HuH-7.5 (cell line): ENCODE measurements at regions not wholly inside any gene's neighbourhood (a gene's known extent, or its start where the extent isn't known, plus 50 kb on each side); places are given as distances from the start of the nearest gene placed in this dataset.

Source experiments
- DNase-seq: peaks from one replicate; pipeline ENCODE4 v3.0.0; 2011; ENCODE audit warnings: low spot score

GRCh38 chr20:63128367-63128766 is 87.6 kb downstream of the YTHDF1 start:
- no peak for DNase-seq

- no peak for DNase-seq
These were observed 88.1 kb downstream of the YTHDF1 start for GRCh38 chr20:63127700-63128364.

DNA sequence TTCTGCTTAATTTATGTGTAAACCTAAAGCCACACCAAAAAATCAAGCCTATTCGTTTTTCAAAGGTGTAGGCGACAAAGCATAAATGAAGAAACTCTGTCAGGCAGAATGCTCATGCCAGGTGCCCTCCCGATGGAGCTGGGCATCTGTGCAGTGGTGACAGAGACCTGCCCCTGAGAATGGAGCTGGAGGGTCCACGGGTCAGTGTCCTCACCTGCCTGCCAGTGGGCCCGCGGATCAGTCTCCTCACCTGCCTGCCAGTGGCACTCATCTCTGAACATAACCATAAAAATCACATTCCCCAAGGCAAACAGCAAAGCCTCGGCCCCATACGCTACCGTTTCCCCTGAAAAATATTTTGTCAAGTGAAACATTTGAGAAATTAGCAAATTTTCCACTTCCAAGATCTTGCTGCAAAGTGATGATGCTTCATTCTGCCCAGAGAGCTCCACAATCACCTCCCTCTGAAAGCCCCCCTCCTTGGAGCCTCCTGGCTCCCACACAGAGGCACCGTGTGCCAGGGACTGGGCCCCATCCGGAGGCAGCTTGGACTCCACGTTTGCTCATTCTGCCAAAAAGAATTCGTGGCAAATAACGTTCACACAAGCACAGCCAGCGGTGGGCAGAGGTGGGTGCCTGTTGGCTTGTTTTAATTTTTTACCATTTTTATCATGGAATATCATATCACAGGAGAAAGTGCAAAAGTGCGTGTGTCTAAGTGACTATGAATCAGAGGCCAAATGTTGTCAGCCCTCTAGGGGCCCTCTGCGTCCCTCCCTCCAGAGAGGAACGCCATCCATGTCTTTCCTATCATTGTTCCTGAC is 88.8 kb downstream of the YTHDF1 start:
- DNase-seq: no peak

DNA sequence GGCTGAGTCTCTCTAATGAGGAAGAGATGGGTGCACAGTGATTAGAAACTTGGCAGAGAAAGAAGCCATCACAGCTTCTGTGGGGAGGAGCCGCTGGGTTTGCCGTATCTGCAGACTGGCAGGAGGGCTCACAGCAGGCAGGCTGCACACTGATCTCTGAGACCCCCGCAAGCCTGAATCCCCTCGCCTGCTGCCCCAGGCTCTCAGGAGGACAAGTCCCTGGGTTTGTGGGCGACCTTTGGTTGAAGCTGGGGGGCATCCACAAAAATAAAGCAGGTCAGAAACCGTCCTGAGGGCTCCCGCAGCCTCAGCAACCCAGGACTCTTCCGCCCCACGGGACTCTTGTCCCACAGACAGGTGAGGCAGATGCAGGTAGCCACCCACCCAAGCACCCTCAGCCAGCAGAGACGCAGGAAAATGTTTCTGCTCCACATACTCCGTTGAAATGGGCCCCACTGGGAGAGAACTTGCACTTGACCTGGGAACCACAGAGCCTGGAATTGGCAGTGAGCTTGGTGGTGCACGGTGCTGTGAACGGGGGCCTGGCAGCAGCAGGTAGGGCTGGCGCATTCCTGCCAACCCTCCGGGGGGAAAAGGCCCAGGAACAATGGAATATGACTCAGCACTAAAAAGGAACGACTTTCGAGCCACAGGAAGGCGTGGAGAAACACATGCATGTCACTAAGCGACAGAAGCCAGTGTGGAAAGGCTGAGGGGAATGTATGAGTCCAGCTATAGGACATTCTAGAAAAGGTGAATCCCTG is 89.9 kb downstream of the YTHDF1 start:
- DNase-seq: no peak

DNA sequence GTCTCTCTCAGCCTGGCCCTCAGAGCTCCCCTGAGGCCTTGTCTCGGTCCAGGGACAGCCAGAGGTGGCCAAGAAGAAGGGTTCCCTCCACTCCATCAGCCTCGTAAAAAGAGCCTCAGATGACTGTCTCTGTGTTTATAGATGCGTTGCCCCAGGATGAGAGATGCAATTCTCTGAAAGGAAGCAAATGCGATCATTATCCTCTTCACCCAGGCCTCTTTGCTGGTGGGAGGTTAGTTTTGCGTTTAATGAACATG is 90.4 kb downstream of the YTHDF1 start:
- DNase-seq: no peak

DNA sequence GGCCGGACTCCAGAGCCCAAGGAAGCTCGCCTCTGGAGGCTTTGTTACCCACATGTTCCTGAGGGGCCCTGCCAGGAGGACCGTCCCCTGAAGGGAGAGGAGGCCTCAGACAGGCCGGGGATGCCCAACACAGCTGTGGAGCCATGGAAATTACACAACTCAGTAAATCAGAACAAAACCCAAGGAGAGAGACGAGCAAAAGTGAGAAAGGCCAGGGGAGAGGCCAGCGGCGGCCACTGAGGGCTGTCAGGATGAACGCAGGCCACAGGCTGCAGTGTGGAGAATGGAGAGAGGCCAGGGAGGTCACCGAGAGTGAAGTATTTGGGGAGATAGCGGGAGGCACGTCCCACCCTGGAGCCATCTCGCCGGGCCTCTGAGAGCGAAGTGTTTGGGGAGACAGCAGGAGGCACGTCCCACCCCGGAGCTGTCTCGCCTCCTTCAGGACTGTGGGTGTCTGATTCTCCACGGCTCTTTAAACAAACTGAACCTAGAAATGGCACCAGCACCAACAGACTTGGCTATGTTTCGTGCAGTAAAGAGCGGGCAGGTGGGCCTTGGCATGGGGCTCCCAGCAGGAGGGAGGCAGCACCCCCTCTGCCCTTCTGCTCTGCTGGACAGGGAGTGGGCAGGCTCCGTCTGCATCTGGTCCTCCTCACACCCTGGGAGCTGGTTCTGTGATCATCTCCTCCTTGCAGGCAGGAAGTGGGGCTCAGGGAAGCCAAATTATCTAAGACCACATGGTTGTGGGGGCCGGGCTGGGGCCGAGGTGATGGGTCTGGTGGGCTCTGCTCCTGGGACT is 91.0 kb downstream of the YTHDF1 start:
- DNase-seq: no peak

GRCh38 chr20:63124092-63124781 is 91.7 kb downstream of the YTHDF1 start:
- no peak for DNase-seq

DNA sequence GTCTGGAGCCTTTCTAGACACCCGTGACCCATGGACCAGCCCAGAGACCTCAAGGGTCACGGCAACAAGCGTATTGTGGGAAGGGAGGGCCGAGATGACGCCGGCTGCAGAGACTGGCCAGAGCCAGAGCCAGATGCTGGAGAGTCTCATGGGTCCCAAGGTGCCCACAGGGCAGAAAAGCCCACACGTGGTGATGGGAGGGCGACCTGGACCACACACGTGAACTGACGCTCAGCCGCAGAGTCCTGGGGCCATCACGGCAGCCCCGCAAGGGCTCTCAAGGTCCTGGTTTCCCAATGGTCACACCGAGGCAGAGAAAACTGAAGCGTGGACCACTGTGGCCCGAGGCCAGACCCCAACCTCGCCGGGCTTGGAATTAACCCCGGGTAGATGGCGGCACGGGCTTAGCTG is 92.6 kb downstream of the YTHDF1 start:
- no peak for DNase-seq

GRCh38 chr20:63122626-63123025 is 93.3 kb downstream of the YTHDF1 start:
- no peak for DNase-seq

DNA sequence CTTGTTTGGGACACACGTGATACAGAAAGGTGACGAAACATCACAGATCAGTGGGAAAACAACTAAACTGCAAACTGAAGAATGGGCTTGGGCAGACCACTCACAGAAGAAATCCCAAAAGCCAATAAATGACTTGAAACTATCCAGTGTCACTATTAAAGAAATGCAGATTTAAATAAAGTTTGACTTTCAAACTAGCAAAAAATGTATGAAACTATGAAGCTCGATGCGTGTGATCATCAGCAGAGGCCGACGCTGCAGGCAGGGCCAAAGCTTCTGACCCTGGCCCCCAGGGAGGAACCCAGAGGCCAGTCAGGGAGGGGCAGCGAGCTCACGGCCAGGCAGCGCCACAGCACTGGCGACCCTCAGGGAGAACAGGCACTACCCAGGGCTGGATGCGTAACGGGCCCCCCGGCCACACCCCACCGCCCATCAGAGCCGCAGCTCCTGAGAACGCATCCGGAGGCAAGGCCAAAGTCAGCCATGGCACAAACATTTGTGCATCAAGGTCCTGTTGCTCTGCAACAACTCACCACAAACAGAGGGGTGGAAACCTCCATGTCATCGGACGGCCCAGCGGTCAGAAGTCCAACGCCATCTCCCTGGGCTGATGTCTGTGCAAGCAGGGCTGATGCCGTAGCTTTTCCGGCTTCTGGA is 94.1 kb downstream of the YTHDF1 start:
- DNase-seq: no peak

- DNase-seq: no peak
These were observed 94.7 kb downstream of the YTHDF1 start for GRCh38 chr20:63121246-63121645.

- DNase-seq: no peak
These were observed 95.2 kb downstream of the YTHDF1 start for GRCh38 chr20:63120808-63121090.

DNA sequence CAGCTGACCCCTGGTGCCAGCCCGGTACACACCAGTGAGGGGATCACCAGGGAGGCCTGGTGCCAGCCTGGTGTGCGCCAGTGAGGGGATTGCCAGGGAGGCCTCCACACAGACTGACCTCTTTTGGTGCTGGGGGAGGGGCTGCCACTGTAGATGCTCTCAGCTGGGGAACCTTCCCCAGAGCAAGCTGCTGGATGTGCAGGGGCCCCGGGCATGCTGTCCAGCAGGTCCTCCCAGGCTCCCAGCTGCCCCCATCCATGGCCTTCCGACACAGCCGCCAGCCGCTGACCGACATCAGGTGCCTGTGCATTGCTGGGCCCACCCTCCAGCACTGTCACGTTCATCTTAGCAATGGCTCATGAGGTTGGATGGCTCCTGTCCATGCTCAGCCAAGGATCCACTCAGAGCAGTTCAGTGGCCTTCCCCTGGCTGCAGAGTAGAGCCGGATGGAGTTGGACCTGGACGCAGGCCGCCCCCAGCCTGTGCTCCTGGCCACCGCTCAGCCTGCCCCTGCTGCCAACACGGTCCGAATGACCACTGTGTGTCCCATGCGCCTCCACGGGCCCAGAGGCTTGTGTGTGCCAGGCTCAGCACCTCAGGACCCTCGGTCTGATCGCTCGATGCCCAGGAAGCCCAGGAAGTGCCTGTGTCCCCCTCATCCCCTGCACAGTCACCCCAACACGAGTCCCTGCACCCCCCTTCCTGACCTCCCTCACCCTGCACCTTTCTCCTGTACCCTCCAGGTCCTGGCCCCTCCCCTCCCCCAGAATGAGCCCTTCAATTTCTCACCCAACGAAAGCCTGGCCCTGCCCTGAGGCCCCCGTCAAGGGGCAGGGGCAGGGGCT is 95.7 kb downstream of the YTHDF1 start:
- no peak for DNase-seq

- no peak for DNase-seq
These were observed 96.6 kb downstream of the YTHDF1 start for GRCh38 chr20:63119121-63119962.

DNA sequence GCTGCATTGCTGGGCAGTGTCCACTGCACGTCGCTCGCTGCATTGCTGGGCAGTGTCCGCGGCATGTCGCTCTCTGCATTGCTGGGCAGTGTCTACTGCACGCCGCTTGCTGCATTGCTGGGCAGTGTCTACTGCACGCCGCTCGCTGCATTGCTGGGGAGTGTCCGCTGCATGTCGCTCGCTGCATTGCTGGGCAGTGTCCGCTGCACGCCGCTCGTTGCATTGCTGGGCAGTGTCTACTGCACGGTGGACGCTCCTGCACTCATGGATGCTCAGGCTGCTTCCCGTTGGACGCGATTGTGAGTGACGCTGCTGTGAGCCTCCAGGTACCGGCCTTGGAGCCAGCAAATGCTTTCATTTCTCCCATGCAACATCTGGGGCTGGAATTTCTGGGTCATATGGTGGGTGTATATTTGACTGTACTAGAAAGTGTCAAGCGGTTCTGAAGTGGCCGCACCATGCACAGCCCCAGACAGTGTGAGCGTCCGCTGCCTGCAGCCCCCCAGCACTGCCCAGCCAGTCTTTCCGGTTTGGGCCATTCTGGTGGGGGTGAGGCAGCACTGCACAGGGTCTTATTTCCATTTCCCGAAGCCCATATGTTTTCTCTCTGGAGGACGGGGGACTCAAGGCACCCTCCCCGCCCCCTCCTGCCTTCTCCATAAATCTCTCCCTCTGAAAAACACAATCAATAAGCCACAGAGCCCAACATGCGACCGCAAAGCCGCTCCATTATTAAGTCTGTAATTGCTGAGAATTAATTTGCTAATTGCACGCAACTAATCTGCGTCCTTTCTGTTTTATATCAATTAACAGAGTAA is 97.4 kb downstream of the YTHDF1 start:
- DNase-seq: no peak

DNA sequence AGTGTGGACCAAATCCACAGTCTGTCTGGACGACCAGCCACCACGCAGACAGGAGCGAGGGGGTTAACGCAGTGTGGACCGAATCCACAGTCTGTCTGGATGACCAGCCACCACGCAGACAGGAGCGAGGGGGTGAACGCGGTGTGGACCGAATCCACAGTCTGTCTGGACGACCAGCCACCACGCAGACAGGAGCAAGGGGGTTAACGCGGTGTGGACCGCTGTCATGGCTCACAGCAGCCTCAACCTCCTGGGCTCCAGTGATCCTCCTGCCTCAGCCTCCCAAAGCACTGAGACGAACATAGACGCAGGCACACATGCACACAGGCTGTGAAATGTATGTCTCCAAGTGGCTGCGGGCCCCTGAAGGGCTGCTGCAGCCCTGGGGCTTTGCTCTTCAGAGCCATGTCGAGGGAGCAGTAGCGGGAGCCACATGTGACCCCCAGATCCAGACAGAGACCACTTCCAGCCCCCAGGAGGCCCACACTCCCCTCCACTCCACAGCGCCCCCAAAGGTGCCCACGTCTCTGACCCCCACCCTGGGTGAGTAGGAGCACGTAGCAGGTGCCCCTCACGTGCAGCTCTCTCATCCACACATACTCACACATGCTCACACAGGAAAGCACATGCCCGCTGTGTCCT is 98.1 kb downstream of the YTHDF1 start:
- DNase-seq: no peak

DNA sequence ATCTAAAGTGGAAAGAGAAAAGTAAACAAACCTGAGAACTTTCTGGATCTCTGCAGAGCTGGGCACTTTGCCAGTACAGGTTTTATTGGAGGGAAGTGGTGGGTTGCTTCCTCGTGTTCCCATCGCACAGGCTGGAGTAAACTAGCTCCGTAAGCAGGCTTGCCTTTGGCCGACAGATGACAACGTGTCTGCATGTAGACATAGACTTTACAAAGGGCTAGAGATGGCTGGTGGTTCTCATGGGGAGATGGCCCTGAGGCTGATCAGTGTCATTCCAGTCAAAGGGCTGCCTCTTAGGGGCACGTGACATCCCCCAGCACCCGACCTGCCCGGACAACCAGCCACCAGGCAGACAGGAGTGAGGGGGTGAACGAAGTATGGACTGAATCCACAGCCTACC is 98.8 kb downstream of the YTHDF1 start:
- DNase-seq: no peak

DNA sequence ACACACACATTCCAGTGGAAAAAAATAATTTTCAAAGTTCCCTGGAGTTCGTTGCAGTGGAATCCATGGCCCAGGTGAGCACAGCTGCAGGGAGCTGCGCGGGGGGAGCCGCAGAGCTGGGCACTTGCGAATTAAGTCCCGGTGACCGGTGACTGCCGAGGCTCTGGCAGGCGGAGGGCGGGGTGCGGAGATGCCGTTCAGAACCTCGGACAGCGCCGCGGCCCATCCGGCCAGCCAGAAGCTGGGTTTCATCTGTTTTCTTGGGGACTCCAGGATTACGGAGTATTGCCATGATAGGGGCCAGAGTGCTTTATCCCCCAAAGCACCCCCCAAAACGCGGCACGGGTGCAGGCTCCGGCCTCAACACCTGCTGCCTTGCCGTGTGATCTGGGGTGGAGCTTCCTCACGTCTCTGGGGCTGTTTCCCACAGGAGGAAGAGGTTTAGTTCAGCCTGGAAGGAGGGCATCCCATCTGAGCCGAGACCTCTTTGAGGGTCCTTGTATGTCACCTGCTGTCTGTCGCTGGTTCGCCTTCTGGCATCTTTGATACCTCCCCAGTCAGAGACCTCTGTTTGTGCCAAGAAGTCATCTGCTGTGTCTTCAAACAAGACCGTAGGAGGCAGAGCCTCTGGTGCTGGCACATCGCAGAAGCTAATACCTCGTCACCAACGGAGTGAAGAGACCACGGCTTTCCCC is 99.4 kb downstream of the YTHDF1 start:
- DNase-seq: peak; percentile 76
